GM23338 (cell line): ENCODE measurements at regions not wholly inside any gene's neighbourhood (a gene's known extent, or its start where the extent isn't known, plus 50 kb on each side); places are given as distances from the start of the nearest gene placed in this dataset.

ENCODE experiments used
- CREB1 ChIP-seq: fragments of 250-450 bp; sonication (Bioruptor Pico); IDR thresholded peaks from 2 replicates; pipeline ENCODE4 v1.5.0; 2020; ENCODE audit warnings: low read depth, mild to moderate bottlenecking, moderate library complexity
- EZH2 ChIP-seq: fragments of 200-600 bp; sonication (generic); IDR thresholded peaks from one replicate; pipeline ENCODE4 v1.8.0; 2017; ENCODE audit warnings: antibody characterized with exemption, mild to moderate bottlenecking, low read depth; ENCODE audit not compliant: unreplicated experiment
- JUNB ChIP-seq: IDR thresholded peaks from one replicate; pipeline ENCODE4 v1.6.1; 2016; ENCODE audit warnings: antibody characterized with exemption; ENCODE audit not compliant: unreplicated experiment
- POLR2AphosphoS5 ChIP-seq: IDR thresholded peaks from 2 replicates; pipeline ENCODE4 v1.6.1; 2016; ENCODE audit warnings: antibody characterized with exemption, low read depth
- ZNF114 ChIP-seq: fragments of 250-450 bp; sonication (Bioruptor Pico); IDR thresholded peaks from 2 replicates; pipeline ENCODE4 v1.5.0; 2020; ENCODE audit warnings: mild to moderate bottlenecking, moderate library complexity
- ZNF331 ChIP-seq: fragments of 250-450 bp; sonication (Bioruptor Pico); IDR thresholded peaks from 2 replicates; pipeline ENCODE4 v1.5.0; 2020; ENCODE audit warnings: low read depth, mild to moderate bottlenecking, moderate library complexity
- TF ChIP-seq, protein P1 (sequence below), 2 experiments: fragments of 200-600 bp in 1 of 2; sonication (generic) in 1 of 2; conservative IDR thresholded peaks; 2 replicates each; pipeline versions ENCODE4 v1.5.1 to v1.6.1; 2016 to 2017; ENCODE audit warnings: antibody characterized with exemption in 2 of 2, low read depth in 2 of 2, mild to moderate bottlenecking in 2 of 2, moderate library complexity in 1 of 2
- TF ChIP-seq, protein P2 (sequence below): IDR thresholded peaks from one replicate; pipeline ENCODE4 v1.6.1; 2018; ENCODE audit warnings: antibody characterized with exemption; ENCODE audit not compliant: unreplicated experiment
- TF ChIP-seq, protein P3 (sequence below): IDR thresholded peaks from 2 replicates; pipeline ENCODE4 v1.6.1; 2016; ENCODE audit warnings: antibody characterized with exemption

DNA sequence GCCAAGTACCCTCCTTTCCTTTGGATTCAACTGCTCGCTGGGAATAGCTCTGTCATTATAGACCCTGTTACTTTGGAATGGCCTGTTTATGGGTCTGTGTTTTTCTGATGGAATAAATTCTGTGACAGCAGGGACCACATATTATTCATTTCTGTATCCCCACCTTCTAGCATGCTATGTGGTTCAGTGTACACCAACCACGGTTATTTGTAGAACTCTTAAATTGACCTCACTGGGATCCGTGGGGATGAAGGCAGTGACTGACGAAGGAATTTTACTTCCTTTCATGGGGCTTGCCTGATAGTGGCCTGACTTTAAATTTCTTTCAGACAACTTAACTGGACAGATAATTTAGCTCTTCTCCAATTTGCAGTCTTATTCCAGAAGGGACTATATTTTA, 343.2 kb downstream of the SPRY1 start:
- TF ChIP-seq, protein P1, sequence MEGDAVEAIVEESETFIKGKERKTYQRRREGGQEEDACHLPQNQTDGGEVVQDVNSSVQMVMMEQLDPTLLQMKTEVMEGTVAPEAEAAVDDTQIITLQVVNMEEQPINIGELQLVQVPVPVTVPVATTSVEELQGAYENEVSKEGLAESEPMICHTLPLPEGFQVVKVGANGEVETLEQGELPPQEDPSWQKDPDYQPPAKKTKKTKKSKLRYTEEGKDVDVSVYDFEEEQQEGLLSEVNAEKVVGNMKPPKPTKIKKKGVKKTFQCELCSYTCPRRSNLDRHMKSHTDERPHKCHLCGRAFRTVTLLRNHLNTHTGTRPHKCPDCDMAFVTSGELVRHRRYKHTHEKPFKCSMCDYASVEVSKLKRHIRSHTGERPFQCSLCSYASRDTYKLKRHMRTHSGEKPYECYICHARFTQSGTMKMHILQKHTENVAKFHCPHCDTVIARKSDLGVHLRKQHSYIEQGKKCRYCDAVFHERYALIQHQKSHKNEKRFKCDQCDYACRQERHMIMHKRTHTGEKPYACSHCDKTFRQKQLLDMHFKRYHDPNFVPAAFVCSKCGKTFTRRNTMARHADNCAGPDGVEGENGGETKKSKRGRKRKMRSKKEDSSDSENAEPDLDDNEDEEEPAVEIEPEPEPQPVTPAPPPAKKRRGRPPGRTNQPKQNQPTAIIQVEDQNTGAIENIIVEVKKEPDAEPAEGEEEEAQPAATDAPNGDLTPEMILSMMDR (conservative IDR thresholded peaks at IDR 0.05; ENCODE audit: low read depth in 2 of 2), result no peak
- TF ChIP-seq ZNF331 (CRISPR knock-in tag) (no peak), EZH2 (no peak), POLR2AphosphoS5 (no peak), CREB1 (no peak), ZNF114 (CRISPR knock-in tag) (no peak), JUNB (no peak)
- TF ChIP-seq, protein P2, sequence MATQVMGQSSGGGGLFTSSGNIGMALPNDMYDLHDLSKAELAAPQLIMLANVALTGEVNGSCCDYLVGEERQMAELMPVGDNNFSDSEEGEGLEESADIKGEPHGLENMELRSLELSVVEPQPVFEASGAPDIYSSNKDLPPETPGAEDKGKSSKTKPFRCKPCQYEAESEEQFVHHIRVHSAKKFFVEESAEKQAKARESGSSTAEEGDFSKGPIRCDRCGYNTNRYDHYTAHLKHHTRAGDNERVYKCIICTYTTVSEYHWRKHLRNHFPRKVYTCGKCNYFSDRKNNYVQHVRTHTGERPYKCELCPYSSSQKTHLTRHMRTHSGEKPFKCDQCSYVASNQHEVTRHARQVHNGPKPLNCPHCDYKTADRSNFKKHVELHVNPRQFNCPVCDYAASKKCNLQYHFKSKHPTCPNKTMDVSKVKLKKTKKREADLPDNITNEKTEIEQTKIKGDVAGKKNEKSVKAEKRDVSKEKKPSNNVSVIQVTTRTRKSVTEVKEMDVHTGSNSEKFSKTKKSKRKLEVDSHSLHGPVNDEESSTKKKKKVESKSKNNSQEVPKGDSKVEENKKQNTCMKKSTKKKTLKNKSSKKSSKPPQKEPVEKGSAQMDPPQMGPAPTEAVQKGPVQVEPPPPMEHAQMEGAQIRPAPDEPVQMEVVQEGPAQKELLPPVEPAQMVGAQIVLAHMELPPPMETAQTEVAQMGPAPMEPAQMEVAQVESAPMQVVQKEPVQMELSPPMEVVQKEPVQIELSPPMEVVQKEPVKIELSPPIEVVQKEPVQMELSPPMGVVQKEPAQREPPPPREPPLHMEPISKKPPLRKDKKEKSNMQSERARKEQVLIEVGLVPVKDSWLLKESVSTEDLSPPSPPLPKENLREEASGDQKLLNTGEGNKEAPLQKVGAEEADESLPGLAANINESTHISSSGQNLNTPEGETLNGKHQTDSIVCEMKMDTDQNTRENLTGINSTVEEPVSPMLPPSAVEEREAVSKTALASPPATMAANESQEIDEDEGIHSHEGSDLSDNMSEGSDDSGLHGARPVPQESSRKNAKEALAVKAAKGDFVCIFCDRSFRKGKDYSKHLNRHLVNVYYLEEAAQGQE, result no peak
- TF ChIP-seq, protein P3, sequence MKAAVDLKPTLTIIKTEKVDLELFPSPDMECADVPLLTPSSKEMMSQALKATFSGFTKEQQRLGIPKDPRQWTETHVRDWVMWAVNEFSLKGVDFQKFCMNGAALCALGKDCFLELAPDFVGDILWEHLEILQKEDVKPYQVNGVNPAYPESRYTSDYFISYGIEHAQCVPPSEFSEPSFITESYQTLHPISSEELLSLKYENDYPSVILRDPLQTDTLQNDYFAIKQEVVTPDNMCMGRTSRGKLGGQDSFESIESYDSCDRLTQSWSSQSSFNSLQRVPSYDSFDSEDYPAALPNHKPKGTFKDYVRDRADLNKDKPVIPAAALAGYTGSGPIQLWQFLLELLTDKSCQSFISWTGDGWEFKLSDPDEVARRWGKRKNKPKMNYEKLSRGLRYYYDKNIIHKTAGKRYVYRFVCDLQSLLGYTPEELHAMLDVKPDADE, result no peak
